ENCODE measurements at regions not wholly inside any gene's neighbourhood (a gene's known extent, or its start where the extent isn't known, plus 50 kb on each side); places are given as distances from the start of the nearest gene placed in this dataset.

GRCh38 chr10:3898821-3899220, 113.8 kb upstream of the KLF6 start:
- TF ChIP-seq EZH2 (IDR thresholded peaks at IDR 0.05; ENCODE audit: insufficient read depth, poor library complexity, severe bottlenecking) (no peak), EZH2phosphoT487 (IDR thresholded peaks at IDR 0.05; ENCODE audit: insufficient read depth, low read depth) (no peak)
